SK-N-SH (cell line): ENCODE measurements at regions not wholly inside any gene's neighbourhood (a gene's known extent, or its start where the extent isn't known, plus 50 kb on each side); places are given as distances from the start of the nearest gene placed in this dataset.
A peak's percentile ranks its signal among the peaks of the same experiment; 100 is the strongest.

Experiments used
- CTCF ChIA-PET: fragments of 300-600, 350-600 bp; formaldehyde crosslinking; extraction: SDS; loops from one replicate; lab custom pipeline; 2021; lab: Yijun Ruan, JAX
- POLR2A ChIA-PET: fragments of 350-600 bp; sonication (Branson Sonifier 250); formaldehyde crosslinking; extraction: SDS; loops from one replicate; lab custom pipeline; 2020; ENCODE audit warnings: antibody characterized with exemption, inconsistent platforms; lab: Yijun Ruan, JAX
- DNase-seq: peaks from one replicate; pipeline ENCODE4 v3.0.0; 2012
- H2AFZ ChIP-seq: fragments of 200-600 bp; sonication (generic); 2 replicates; pipeline ENCODE4 v1.8.1; 2016; ENCODE audit warnings: antibody characterized with exemption, mild to moderate bottlenecking, low read depth
- H3F3A ChIP-seq: fragments of 200-600 bp; sonication (generic); replicated peaks from 2 replicates; pipeline ENCODE3; 2016; ENCODE audit warnings: antibody characterized with exemption, mild to moderate bottlenecking; ENCODE audit not compliant: insufficient read depth
- H3K27ac ChIP-seq, 2 experiments: fragments of 200-500 bp in 1 of 2; fragments of 200-600 bp in 1 of 2; sonication (Bioruptor generic) in 1 of 2; sonication (generic), shearing (Covaris generic) in 1 of 2; 2 replicates each; pipeline versions ENCODE4 v1.5.1 to v1.6.1; 2014 to 2016; ENCODE audit warnings: low read depth in 2 of 2, inconsistent platforms in 1 of 2, low read length in 1 of 2, mild to moderate bottlenecking in 1 of 2, mixed read lengths in 1 of 2
- H3K27me3 ChIP-seq: fragments of 200-600 bp; sonication (generic), shearing (Covaris generic); 2 replicates; pipeline ENCODE4 v1.6.1; 2016; ENCODE audit warnings: mixed run types; ENCODE audit not compliant: insufficient read depth
- H3K36me3 ChIP-seq, 2 experiments: fragments of 200-500 bp in 1 of 2; fragments of 200-600 bp in 1 of 2; sonication (Bioruptor generic) in 1 of 2; sonication (generic) in 1 of 2; replicated peaks in 1 of 2; 2 replicates each; pipeline versions ENCODE3 to v1.5.1; 2014 to 2016; ENCODE audit warnings: low read length in 1 of 2, mild to moderate bottlenecking in 1 of 2; ENCODE audit not compliant: insufficient read depth in 2 of 2, control insufficient read depth in 1 of 2
- H3K4me1 ChIP-seq, 2 experiments: fragments of 200-500 bp in 1 of 2; fragments of 200-600 bp in 1 of 2; sonication (Bioruptor generic) in 1 of 2; sonication (generic), shearing (Covaris generic) in 1 of 2; 2 replicates each; pipeline versions ENCODE4 v1.5.1 to v1.6.1; 2014 to 2016; ENCODE audit warnings: low read depth in 1 of 2, low read length in 1 of 2, mixed run types in 1 of 2; ENCODE audit not compliant: insufficient read depth in 2 of 2, control insufficient read depth in 1 of 2
- H3K4me2 ChIP-seq: fragments of 200-600 bp; sonication (generic), shearing (Covaris generic); 2 replicates; pipeline ENCODE4 v1.6.1; 2017; ENCODE audit warnings: mixed run types
- H3K4me3 ChIP-seq, 2 experiments: fragments of 200-500 bp in 1 of 2; fragments of 200-600 bp in 1 of 2; sonication (Bioruptor generic) in 1 of 2; sonication (generic), shearing (Covaris generic) in 1 of 2; 2 replicates each; pipeline versions ENCODE4 v1.5.1 to v1.8.1; 2014 to 2016; ENCODE audit warnings: low read depth in 2 of 2, inconsistent platforms in 1 of 2, low read length in 1 of 2, mild to moderate bottlenecking in 1 of 2, mixed read lengths in 1 of 2, moderate library complexity in 1 of 2
- H3K79me2 ChIP-seq: fragments of 200-600 bp; sonication (generic); 2 replicates; pipeline ENCODE4 v1.8.1; 2017; ENCODE audit warnings: mild to moderate bottlenecking; ENCODE audit not compliant: insufficient read depth
- H3K9ac ChIP-seq: fragments of 200-600 bp; sonication (generic); 2 replicates; pipeline ENCODE4 v1.6.1; 2017; ENCODE audit warnings: mixed run types
- H3K9me2 ChIP-seq: fragments of 200-600 bp; sonication (generic); 2 replicates; pipeline ENCODE4 v1.6.1; 2017; ENCODE audit warnings: mixed run types
- H3K9me3 ChIP-seq: fragments of 200-600 bp; sonication (generic); 2 replicates; pipeline ENCODE4 v1.6.1; 2017; ENCODE audit warnings: mixed run types, mild to moderate bottlenecking, moderate library complexity
- H4K20me1 ChIP-seq: fragments of 200-600 bp; sonication (generic); 2 replicates; pipeline ENCODE4 v1.6.1; 2017; ENCODE audit warnings: mild to moderate bottlenecking, mixed run types; ENCODE audit not compliant: insufficient read depth
- CTCF ChIP-seq: fragments of 200-600 bp; sonication (generic); IDR thresholded peaks from 2 replicates; pipeline ENCODE4 v1.6.1; 2017; ENCODE audit warnings: antibody characterized with exemption, mild to moderate bottlenecking, moderate library complexity
- ELF1 ChIP-seq: IDR thresholded peaks from 2 replicates; pipeline ENCODE4 v1.4.0; 2012
- EP300 ChIP-seq, 2 experiments: IDR thresholded peaks; 2 replicates each; pipeline versions ENCODE4 v1.4.0 to v1.6.1; 2012; ENCODE audit warnings: borderline replicate concordance in 1 of 2, low read depth in 1 of 2, low read length in 1 of 2
- MAX ChIP-seq: IDR thresholded peaks from 2 replicates; pipeline ENCODE4 v1.4.0; 2012; ENCODE audit warnings: low read depth
- RAD21 ChIP-seq: IDR thresholded peaks from 2 replicates; pipeline ENCODE4 v1.6.1; 2012; ENCODE audit warnings: mild to moderate bottlenecking, low read length
- REST ChIP-seq: IDR thresholded peaks from 2 replicates; pipeline ENCODE4 v1.6.1; 2012; ENCODE audit warnings: mild to moderate bottlenecking, low read depth, low read length, moderate library complexity
- RXRA ChIP-seq: IDR thresholded peaks from 2 replicates; pipeline ENCODE4 v1.4.0; 2012; ENCODE audit warnings: low read depth, mild to moderate bottlenecking, borderline replicate concordance
- SMC3 ChIP-seq: IDR thresholded peaks from 2 replicates; pipeline ENCODE4 v1.6.1; 2012; ENCODE audit warnings: low read depth, low read length, improper control_type of control experiment
- TEAD4 ChIP-seq: IDR thresholded peaks from 2 replicates; pipeline ENCODE4 v1.4.0; 2012; ENCODE audit warnings: mild to moderate bottlenecking, borderline replicate concordance; ENCODE audit not compliant: insufficient read depth
- ZBTB33 ChIP-seq: IDR thresholded peaks from 2 replicates; pipeline ENCODE4 v1.4.0; 2012; ENCODE audit warnings: low read depth, borderline replicate concordance
- WGBS: methylation state at CpG from one replicate; pipeline ENCODE4 v1.1.6; 2017; ENCODE audit warnings: low lambda C conversion rate; 5-methylcytosine and 5-hydroxymethylcytosine counted together

GRCh38 chr14:62126879-62127478 lies 364.8 kb downstream of the SNAPC1 start:
- H3K27me3 ChIP-seq, result no peaks in the 10 kb centered on the region; the same call in 1 of the 2 replicates
- CTCF ChIA-PET, result interaction anchor here (0.6 to 5.8 kb wide), 64 partner anchors 9 to 841 kb away, joined by 3 to 71 read pairs (median 4); no protein-coding TSS in a partner anchor
- no peak overlapping the region for H3K27ac ChIP-seq
- no peaks in the 10 kb centered on the region for H4K20me1 ChIP-seq
- TF ChIP-seq RAD21, result peak; percentile 90
- peak; percentile 85 for TF ChIP-seq CTCF
- no peak for TF ChIP-seq ELF1
- peak; percentile 68 for TF ChIP-seq SMC3
- no peak overlapping the region for H3K9ac ChIP-seq
- no peaks in the 10 kb centered on the region for H3F3A ChIP-seq
- WGBS, result 10% methylated on average over 7 of the region's 7 CpGs
- H3K36me3 ChIP-seq, result no peaks in the 10 kb centered on the region
- POLR2A ChIA-PET, result no interaction called here
- no peaks in the 10 kb centered on the region for H3K9me3 ChIP-seq
- no peak overlapping the region; a peak in 1 of 4 replicates for H3K4me3 ChIP-seq
- H3K9me2 ChIP-seq, result no peaks in the 10 kb centered on the region
- peak; percentile 28 for DNase-seq
- no peak overlapping the region for H3K4me2 ChIP-seq
- H2AFZ ChIP-seq, result no peak overlapping the region
- no peaks in the 10 kb centered on the region for H3K79me2 ChIP-seq
- no peaks in the 10 kb centered on the region for H3K4me1 ChIP-seq

- H3K9me2 ChIP-seq, result no peaks in the 10 kb centered on the region
- H3K4me2 ChIP-seq, result no peak overlapping the region
- no peaks in the 10 kb centered on the region for H4K20me1 ChIP-seq
- no peak overlapping the region for H3K9ac ChIP-seq
- CTCF ChIA-PET, result interaction anchor here (0.6 to 1.0 kb wide), 4 partner anchors 237 to 674 kb away, joined by 3 to 4 read pairs (median 4); no protein-coding TSS in a partner anchor
- no peaks in the 10 kb centered on the region for H3F3A ChIP-seq
- no peak overlapping the region for H3K4me3 ChIP-seq
- H3K4me1 ChIP-seq, result no peaks in the 10 kb centered on the region
- H3K27ac ChIP-seq, result no peak overlapping the region
- no peak for DNase-seq
- no peaks in the 10 kb centered on the region for H3K27me3 ChIP-seq
- H2AFZ ChIP-seq, result no peak overlapping the region
- H3K36me3 ChIP-seq, result no peaks in the 10 kb centered on the region
- 14% methylated on average over 4 of the region's 4 CpGs for WGBS
- TF ChIP-seq REST (no peak), TEAD4 (no peak), RXRA (no peak), ZBTB33 (no peak), MAX (no peak), EP300 (IDR thresholded peaks at IDR 0.05; ENCODE audit: borderline replicate concordance in 1 of 2, low read depth in 1 of 2, low read length in 1 of 2) (no peak)
- TF ChIP-seq, all 33 proteins: peak for 0
- no peaks in the 10 kb centered on the region for H3K79me2 ChIP-seq
- no peaks in the 10 kb centered on the region for H3K9me3 ChIP-seq
- POLR2A ChIA-PET, result no interaction called here
Measured at GRCh38 chr14:62130441-62130840, 368.2 kb downstream of the SNAPC1 start.
